OCI-LY7 (cell line): ENCODE measurements at regions not wholly inside any gene's neighbourhood (a gene's known extent, or its start where the extent isn't known, plus 50 kb on each side); places are given as distances from the start of the nearest gene placed in this dataset.

Experiments
- CTCF ChIP-seq: fragments of 200-600 bp; sonication (generic); conservative IDR thresholded peaks from 2 replicates; pipeline ENCODE4 v1.5.1; 2014; ENCODE audit warnings: mild to moderate bottlenecking, antibody characterized with exemption, low read length, moderate library complexity, mixed read lengths
- EZH2phosphoT487 ChIP-seq: fragments of 200-600 bp; sonication (generic); IDR thresholded peaks from 2 replicates; pipeline ENCODE4 v1.6.1; 2018; ENCODE audit warnings: low read depth, borderline replicate concordance, mild to moderate bottlenecking, mixed run types, antibody characterized with exemption, low read length, moderate library complexity, mixed read lengths

GRCh38 chr7:138299066-138299465 is 161.0 kb upstream of the TRIM24 start:
- TF ChIP-seq CTCF: no peak
- no peak for TF ChIP-seq EZH2phosphoT487
